ENCODE measurements at regions not wholly inside any gene's neighbourhood (a gene's known extent, or its start where the extent isn't known, plus 50 kb on each side); places are given as distances from the start of the nearest gene placed in this dataset.
"Not testable (repeated sequence)": the region's sequence is repeated elsewhere in the genome, so short reads cannot be mapped to it uniquely, and the experiment has no call there.

DNA sequence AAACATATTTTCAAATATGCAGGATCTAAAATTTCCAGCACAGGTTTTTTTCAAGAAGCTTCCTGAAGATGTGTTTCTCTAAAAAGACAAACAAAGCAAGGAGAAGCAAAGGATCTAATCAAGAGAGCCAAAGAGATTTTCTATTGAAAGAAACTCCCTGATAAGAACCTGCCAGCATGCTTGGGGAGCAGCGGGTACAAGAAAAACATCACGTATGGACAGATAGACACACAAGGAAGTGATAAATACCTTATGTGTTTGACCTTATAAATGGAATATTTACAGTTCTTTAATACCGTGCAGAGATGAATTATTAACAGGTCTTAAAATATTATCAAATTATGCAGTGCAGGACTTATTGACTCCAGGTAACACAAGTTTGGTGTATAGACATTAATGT lies 562.1 kb downstream of the DACH1 start:
- DNase-seq (ENCODE audit: low read depth in 4 of 4, low spot score in 3 of 4): no peak

DNA sequence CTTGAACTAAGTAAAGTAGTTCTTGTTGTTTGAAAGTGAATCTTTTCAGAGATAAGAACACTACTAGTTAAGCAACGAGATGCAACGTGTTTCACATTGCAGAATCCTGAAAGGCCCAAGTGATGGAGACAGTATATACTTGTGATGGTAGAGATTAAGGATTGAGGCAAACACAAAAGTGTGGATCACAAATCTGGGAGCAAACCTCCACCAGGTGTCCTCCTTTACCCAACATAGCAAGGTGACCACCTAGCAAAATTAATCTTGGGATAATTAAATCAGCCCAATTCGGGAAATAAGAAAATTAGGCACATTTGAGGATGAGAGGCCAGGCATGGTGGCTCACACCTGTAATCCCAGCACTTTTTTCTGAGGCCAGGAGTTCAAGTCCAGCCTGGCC lies 563.9 kb downstream of the DACH1 start:
- DNase-seq (ENCODE audit: low read depth in 4 of 4, low spot score in 3 of 4): no peak

DNA sequence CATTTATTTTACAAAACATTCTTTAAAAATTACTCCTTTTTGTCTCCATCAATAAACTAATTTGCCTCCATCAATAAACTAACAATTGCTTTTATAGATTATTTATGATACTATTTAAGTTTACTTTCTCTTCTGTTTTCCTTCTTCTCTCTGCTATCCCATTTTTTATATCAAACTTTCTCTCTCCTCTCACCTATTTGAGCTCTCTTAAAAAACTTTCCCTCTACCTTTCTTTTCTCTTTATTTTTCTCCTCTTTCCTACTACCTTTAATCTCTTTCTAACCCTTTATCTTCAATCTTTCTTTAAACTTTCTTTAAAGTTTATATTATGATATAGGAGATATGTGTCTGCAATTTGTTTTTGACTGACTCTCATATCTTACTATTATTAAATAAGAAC lies 566.4 kb downstream of the DACH1 start:
- no peak for DNase-seq (ENCODE audit: low read depth in 4 of 4, low spot score in 3 of 4)

DNA sequence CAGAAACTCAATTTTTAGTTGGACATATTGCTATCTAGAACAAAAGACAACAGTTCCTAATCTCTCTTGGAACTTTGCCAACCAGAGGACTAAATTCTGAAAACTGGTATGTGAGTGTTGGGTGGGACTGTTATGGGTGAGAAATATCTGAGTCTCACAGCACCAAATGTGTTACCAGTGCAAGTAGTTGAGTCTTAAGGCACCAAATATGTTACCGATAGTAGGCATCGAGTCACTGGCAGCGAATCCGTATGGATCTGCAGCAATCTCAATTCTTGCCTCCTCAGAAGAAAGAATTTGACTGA lies 575.2 kb downstream of the DACH1 start:
- no peak for DNase-seq (ENCODE audit: low read depth in 4 of 4, low spot score in 3 of 4)

DNA sequence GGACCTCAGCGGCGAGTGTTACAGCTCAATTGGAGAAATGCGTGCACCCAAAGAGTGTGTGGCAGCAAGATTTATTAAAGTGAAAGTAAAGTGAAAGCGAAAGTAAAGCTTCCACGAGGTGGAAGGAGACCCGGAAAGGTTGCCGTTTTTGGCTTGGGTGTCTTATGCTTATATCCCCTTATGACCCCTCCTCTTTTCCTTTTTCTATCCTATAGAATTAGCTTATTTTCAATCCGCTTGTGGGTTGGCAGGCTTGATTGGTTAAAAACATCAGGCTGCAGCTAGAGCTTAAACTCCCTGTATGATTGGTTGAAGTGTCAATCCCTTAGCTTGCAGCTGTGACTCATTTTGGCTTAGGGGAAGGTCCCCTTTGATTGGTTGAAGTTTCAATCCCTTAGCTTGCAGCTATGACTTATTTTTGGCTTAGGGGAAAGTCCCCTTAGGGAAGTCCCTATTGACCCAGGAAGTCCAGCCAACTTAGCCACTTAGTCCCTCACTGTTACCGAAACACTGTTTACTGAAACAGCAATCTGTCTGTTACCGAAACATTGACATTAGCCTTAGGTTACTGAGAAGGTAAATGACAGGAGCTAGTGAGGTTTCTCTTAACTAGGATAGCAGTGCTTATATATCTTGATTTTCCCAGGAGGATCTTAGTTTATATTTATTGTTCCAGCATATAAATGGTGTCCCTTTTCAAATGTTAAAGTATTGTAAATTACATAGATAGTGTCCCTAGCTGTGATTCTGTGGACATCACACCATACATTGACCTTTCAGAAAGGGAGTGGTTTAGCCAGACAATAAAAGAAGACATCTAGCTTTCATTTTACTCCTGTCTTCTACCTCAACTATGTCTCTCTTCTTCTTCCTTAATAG lies 575.8 kb downstream of the DACH1 start:
- no peak for DNase-seq (ENCODE audit: low read depth in 4 of 4, low spot score in 3 of 4)

DNA sequence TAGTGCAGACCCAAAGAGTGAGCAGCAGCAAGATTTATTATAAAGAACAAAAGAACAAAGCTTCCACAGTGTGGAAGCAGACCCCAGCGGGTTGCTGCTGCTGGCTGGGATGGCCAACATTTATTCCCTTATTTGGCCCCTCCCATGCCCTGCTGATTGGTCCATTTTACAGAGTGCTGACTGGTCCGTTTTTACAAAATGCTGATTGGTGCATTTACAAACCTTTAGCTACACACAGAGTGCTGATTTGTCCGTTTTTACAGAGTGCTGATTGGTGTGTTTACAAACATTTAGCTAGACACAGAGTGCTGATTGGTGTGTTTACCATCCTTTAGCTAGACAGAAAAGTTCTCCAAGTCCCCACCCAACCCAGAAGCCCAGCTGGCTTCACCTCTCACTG lies 577.0 kb downstream of the DACH1 start:
- DNase-seq (ENCODE audit: low read depth in 4 of 4, low spot score in 3 of 4): not testable (repeated sequence)

DNA sequence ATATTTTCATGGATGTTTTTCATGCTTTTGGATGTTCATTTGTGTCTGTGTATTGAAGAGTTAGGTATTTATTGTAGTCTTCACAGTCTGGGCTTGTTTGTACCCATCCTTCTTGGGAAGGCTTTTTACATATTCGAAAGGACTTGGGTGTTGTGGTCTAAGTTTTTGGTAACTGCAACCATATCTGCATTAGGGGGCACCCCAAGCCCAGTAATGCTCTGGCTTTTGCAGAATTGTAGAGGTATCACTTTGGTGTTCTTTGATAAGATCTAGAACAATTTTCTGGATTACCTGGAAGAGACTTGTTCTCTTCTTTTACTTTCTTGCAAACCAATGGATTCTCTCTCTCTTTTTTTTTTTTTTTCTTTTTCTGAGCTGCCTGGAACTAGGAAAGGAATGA lies 581.3 kb downstream of the DACH1 start:
- DNase-seq (ENCODE audit: low read depth in 4 of 4, low spot score in 3 of 4): no peak

DNA sequence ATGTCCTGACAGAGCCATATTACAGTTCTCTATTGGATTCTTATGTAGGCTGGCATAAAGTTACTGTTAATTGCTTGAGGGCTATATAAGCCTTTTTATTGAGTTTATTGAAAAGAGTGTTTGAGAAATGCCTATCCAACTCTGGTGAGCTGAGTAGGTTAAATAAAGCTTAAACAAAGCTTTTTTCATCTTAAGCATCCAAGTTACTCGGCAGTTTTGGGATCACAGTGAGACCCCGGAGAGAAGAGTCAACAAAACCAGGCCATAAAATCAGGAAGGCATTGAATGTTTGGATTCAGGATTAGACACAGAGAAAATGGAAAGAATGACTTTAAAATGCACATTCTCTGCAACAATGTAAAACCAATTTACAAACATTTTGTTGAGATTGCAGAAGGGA lies 588.5 kb downstream of the DACH1 start:
- DNase-seq (ENCODE audit: low read depth in 4 of 4, low spot score in 3 of 4): no peak

DNA sequence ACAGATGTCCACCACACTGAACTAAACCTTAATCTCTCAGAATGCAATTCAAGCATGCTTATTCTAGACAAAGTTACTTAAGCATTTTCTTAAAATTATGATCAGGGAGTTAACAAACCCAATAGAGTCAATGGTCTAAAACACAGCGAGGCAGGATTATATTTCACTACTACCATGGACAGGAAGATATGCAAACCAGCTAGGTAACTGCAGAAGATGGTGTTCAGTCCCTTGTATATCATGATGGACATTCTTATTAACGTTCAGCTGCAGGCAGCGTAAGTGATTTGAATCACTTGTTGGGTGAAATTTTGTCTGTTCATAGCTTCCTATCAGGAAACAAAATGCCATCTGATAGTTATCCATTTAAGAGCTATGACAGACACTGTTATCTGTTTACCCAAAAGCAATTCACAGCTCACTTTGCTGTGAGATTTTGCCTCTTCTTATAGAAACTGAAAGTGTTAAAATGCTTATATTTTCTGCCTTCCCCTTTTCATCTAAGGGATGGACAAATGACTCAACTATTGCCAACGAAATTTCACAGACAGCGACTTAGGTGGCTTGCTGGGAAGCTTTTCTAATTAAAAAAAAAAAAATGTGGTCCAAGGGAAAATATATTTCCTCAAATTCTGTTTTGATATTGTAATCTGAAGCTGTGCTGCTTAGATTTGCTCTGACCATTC lies 591.9 kb downstream of the DACH1 start:
- DNase-seq (ENCODE audit: low read depth in 4 of 4, low spot score in 3 of 4): no peak

DNA sequence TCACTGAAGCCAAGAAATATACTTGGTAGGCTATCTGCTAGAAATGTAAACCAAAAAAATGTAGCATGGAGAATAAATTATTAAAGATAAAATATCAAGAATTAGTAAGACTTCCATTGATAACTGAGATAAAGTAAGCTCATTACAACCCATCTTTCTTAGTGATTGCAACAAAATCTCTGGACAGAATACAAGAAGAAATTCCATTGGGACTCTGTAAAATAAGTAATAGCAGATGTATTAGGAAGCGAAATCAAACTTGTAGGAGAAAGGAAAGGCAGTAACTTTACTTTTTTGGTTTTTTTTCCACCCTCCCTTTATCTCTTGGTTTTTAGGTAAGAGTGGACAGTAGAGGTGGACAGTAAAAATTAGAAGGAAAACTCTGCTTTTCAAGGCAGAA lies 605.7 kb downstream of the DACH1 start:
- DNase-seq (ENCODE audit: low read depth in 4 of 4, low spot score in 3 of 4): no peak

DNA sequence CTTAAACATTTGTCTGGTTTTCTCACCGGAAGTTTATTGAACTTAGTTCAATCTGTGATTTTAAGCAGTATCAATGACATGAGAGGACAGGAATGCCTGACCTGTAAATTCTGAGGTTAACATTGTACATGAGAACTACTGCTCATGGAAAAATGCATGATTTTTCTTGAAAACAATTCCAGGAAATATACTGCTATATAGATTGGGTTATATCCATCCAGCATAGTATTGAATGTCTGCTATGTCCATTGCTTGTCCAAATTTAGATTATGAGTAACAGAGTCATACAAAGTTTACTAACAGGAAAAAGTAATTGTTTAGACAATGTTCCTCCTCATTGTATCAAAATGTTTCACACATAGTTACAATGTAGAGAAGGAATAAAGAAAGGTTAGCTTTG lies 606.8 kb downstream of the DACH1 start:
- no peak for DNase-seq (ENCODE audit: low read depth in 4 of 4, low spot score in 3 of 4)

DNA sequence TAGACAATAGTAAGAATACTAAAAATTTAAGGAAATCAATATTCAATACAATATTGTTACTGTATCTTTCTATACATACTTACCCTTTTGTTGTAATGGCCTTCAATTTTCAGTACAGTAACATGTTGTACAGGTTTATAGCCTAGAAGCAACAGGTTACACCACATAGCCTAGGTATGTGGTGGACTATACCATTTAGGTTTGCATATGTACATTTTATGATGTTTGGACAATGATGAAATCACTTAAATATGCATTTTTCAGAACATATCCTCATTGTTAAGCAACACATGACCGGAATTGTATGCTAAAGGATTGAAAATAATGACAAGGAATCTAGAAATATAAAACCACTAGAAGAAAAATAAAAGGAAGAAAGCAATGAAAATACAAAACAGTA lies 611.4 kb downstream of the DACH1 start:
- no peak for DNase-seq (ENCODE audit: low read depth in 4 of 4, low spot score in 3 of 4)

DNA sequence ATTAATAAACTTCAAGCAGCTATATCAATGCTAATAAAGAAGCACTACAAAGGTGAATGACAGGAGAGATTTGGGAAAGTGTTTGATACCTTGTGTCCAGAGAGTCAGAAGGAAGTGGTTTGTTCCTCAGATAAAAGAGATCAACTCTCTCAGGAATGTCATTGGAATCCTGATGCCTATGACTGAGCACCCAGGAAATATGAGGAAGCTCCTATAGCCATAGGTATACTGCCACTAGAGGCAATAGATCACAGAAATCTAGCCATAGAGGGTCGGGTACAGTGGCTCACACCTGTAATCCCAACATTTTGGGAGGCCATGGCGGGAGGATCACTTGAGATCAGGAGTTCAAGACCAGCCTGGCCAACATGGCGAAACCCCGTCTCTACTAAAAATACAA lies 612.6 kb downstream of the DACH1 start:
- no peak for DNase-seq (ENCODE audit: low read depth in 4 of 4, low spot score in 3 of 4)

DNA sequence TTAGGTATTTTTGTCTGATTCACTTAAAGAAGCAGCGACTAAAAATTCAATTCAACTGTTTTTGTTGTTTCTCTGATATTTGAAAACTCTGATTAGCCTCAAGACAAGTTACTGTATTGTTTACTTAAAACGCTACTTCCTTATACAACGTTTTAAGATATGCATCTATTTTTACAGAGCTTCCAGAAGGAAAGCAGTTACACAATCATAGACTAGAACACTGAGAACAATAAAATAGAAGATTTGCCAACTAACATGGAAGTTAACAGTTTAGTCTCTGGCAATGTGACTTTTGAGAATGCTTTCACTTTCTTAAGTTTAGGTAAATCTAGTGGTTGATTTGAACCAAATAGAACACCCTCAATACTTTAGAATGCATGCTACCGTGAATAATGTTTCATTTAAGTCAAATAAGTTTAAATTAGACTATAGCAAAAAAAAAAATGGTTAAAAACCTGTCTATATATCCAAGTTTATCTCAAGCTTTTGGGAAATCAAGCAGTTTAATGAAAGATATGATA lies 614.8 kb downstream of the DACH1 start:
- DNase-seq (ENCODE audit: low read depth in 4 of 4, low spot score in 3 of 4): no peak

DNA sequence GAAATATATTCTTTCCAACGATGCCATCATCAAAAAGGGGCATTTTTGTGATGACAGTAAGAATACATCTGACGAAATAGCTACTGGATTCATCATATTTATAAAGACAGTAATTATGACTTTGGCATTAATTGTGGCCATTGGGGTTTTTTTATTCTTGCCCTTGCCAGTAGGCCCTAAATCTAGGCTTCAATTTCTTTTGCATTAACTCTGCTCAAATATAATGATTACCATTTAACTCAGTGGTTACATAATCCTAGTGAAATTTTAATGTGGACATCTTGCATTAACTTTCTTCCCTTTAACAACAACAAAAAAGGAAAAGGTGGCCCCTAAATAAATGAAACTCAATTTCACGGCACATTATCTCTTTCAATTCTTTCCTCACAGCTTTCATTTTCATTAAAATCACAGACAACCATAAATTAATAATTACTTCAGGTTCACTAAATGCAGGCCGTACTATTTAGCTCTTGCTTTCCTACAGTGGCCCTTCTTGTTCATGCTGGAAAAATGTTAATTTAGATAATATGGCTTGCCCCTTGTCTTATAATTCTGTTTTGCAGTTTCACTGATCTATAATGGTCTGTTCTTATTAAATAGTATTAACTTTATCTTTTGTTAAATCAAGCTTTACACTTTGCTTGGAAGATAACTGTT lies 615.6 kb downstream of the DACH1 start:
- DNase-seq (ENCODE audit: low read depth in 4 of 4, low spot score in 3 of 4): no peak

DNA sequence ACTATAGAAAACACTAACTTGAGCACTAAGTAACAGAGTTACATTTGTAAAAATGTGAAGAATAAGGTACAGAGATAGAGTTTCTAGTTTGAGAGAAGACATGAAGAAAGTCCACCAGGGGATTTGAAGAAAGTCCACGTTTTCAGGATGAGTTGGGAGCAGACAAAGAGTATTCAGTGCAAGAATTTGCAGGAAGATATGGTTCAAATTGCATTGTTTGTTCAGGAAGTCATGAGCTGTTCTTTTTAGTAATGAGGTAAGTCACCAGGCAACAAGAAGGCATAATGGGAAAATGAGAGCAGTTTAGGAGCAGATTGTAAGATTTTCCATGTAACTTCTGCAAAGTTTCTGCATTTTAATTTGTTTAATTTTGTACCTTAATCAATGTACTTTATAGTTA lies 618.0 kb downstream of the DACH1 start:
- no peak for DNase-seq (ENCODE audit: low read depth in 4 of 4, low spot score in 3 of 4)

DNA sequence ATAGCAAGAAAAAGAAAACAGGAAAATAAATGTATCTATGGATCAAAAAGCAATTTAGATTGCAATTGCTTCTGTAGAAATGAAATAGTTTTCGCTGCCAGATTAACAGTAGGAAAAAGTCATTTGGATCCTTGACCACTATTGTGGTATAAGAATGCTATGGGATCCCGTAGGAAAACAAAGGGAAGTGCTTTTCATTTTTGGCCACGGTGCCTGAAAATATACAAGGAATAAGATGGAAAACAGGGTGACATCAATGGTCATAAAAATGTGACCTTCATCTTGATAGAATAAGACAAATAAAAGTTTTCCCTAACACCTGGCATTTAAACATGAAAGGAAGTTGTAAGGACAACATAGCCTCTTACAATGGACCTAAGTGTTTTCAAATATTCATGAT lies 622.8 kb downstream of the DACH1 start:
- DNase-seq (ENCODE audit: low read depth in 4 of 4, low spot score in 3 of 4): no peak

DNA sequence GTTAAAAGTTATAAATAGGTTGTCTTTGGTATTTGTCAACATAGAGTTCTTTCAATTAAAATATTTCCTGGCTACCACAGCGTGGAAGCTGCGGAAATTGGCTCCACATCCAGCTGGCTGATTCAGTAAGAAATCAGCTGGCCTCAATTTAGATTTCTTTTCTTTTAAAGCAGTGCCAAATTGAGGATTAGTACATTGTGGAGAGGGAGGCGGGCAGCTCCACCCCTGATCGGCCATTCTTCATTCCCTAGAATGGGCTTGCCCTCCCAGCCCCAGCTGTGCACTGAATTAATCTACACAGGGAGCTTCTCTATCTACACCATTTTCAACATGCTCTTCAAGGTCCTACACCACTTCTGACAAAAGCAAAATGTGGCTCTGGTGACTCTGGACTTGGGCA lies 624.8 kb downstream of the DACH1 start:
- no peak for DNase-seq (ENCODE audit: low read depth in 4 of 4, low spot score in 3 of 4)

DNA sequence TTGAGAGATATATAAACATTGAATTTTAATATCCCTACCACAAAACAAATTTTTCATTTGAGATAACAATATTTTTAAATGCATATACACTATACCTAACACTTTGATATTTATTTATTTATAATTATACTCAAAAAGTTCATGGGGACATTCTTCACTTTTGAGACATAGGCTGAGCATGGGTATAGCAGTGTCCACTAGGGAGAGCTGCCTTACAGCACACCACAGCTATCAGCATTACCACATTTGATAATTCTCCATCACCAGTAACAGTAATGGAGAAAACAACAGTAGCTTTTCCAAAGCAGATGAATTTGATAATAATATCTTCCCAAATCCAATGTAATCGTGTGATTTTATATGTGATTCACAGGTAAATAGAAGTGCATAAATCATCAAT lies 626.1 kb downstream of the DACH1 start:
- DNase-seq (ENCODE audit: low read depth in 4 of 4, low spot score in 3 of 4): no peak

DNA sequence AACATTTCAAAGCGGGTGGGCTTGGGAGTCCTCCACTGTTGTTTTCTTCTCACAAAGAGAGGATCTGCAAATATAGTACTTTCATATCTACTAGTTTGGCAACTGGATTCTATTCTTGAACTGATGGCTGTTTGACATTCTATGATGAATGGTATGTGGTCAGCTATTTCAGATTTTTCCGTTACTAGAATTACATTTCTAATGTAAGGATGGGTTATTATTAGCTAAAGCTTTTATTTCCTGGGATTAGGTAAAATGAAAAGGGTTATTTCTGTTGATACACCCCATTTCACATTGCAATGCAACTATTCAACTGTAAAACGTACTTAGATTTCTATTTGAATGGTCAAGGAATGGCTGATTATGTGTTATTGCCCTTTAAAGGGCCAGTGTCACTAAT lies 629.7 kb downstream of the DACH1 start:
- no peak for DNase-seq (ENCODE audit: low read depth in 4 of 4, low spot score in 3 of 4)

DNA sequence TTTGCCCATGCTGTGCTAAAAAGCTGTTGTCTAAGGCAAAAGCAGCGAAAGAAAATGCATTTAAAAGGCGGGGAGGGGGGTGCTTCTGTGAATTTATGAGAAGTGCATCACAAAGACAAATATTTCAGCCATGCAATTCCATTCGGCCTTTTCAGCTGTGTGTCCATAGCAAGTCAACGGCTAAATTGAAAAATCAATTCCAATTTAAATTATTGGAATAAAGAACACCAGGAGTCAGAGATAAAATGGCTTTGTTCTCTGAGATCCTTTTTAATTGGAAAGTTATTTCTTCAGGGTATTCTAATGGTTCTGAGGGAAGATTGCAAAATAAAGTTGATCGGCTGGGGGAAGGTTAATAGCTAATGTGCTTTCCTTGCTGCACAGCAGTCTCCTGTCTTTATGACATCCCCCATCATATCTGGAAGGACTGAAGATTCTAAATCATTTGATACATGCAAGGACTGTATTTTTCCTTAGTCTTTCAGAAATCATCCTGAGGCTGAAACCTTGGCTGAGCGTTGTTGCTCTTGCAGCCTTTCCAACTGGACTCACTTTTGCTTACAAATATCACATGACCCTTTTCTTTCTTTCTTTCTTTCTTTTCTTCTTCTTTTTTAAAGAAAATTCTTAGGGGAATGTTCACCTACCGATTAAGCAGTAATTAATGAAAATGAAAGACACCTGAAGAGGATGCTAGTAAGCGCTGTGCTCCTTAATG lies 647.1 kb downstream of the DACH1 start:
- no peak for DNase-seq (ENCODE audit: low read depth in 4 of 4, low spot score in 3 of 4)

All from right renal pelvis (tissue), 4 donors.